ENCODE measurements at regions not wholly inside any gene's neighbourhood (a gene's known extent, or its start where the extent isn't known, plus 50 kb on each side); places are given as distances from the start of the nearest gene placed in this dataset.
"Not testable (repeated sequence)": the region's sequence is repeated elsewhere in the genome, so short reads cannot be mapped to it uniquely, and the experiment has no call there.

DNA sequence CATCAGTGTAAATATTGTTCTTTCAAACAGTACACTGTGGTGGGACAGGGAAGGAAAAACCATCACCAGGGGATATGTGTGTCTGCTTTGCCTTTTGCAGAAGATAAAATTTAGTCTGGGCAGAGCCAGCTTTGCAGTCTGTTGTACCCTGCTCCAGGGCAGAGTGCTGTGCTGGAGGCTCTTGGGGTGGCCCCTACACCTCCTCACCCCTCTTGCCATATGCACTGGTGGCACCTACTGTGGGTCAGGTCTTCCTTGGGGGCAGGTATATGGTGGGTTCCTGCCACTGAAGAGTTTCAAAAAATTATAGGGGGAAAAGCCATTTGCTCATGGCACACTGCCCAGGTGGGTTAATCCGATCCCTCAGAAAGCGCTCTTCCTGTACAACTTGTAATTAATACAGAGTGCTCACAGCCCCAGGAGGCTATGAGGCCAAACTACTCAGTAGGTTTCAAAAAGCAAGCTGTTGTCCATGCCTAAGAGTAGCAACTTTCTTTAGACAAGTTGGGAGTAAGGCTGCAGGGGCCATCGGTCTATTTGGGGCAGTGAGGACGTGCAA, 112.7 kb upstream of the BMPER start:
- no peak for DNase-seq

DNA sequence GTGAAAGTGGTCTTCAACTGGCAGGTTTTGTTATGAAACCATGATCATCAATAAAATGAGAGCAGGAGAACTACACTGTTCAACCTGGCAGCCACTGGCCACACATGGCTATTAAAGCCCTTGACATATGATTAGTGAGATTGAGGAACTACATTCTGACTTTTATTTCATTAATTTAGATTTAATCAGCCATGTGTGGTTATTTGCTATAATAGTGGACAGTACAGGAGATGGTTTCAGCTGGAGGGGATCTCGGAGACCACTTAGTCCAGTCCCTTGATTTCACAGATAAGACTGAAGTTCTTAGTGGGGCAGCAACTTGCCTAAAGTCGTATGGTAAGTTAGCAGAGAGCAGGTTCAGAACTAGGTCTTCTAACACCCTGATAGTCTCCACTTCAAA, 111.7 kb upstream of the BMPER start:
- DNase-seq, result no peak

DNA sequence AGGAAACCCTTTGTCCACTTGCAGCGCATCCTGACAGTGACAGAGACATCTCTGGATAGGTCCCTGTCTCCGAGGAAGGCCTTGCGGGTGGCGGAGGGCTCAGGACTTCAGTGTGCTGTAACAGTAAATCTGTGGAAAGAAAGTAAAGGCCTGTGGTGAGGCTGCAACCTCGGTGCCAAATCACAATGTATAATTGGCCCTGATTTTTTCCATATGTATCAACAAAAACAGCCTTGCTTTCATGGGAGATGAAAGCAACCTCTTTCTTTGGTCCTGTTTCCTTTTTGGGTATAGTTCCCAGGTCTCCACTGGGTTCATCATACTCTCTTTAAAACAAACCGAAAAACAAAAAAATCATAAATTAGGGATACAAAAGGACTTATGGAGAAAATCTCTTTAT, 110.9 kb upstream of the BMPER start:
- DNase-seq, result no peak

DNA sequence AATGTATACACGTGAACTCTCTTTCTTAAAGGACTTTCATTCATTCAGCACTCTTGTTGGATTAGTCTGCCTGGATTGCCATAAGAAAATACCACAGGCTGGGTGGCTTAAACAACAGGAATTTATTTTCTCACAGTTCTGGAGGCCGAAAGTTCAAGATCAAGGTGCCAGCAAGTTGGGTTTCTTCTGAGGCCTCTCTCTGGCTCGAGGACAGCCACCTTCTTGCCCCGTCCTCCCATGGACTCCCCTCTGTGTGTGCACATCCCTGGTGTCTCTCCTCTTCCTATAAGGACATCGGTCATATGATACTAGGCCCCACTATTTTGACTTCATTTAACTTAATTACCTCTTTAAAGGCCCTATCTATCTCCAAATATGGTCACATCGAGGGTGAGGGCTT, 110.4 kb upstream of the BMPER start:
- DNase-seq, result no peak

DNA sequence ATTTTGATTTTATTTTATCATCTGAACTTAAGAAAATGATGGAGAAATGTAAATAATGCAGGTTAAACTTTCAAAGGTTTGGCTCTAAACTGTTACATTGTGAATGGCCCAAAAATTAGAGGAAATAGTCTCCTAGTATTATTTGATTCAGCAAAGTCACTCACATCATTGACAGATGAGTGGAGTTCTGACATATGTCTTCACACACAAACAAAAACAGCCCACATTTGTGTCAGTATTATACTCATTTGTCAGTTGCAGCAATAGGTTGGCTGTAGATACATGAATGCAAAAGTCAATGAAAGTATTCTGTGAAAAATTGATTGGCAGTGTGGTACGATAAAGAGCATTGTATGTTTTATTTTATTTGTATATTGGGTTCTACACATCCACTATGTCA, 108.8 kb upstream of the BMPER start:
- DNase-seq, result no peak

DNA sequence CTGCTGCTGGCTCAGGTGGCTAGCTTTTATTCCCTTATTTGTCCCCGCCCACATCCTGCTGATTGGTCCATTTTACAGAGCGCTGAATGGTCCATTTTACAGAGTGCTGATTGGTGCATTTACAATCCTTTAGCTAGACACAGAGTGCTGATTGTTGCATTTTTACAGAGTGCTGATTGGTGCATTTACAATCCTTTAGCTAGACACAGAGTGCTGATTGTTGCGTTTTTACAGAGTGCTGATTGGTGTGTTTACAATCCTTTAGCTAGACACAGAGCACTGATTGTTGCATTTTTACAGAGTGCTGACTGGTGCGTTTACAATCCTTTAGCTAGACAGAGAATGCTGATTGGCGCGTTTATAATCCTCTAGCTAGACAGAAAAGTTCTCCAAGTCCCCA, 107.8 kb upstream of the BMPER start:
- DNase-seq, result not testable (repeated sequence)

DNA sequence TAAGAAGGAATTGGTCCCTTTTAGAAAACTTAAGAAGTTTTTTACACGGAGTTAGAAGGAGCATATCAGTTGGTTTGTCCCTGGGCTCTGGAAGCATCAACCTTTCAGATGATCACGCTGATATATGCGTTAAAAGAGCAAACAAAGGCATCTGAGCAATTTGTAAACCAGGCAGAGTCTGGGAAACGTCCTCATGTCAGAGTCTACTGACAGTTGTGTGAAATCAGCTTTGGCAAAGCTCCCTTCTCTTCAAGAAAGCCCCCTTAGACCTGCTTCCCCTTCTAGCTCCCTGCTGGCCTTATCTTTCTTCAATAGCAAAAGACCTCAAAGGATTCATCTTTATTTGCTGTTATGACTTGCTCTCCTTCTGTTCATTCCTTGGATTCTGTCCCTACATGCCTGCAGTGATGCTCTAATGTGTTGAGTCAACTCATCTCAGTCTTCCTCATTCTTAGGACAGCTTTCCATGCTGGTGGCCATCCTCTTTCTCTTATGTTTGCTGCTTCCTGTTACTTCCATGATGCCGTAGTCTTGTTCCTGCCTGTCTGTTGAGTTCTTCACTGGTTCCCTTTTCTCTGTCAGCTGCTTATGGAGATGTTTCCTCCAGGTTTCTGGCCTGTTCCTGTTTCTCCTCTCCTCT, 106.5 kb upstream of the BMPER start:
- no peak for DNase-seq

DNA sequence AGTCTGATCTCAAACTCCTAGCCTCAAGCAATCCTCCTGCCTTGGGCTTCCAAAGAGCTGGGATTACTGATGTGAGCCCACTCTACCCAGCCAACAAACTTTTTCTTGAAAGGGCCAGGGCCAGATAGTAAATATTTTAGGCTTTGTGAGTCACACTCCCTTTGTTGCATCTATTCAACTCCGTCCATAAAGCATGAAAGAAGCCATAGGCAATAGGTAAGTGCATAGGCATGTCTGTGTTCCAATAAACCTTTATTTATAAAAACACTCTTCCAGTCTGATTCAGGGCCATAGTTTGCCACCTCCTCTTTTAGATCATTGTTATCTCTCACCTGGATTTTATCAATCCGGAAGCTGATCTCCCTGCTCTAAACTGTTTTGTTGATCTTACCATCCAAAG, 105.6 kb upstream of the BMPER start:
- DNase-seq, result no peak

DNA sequence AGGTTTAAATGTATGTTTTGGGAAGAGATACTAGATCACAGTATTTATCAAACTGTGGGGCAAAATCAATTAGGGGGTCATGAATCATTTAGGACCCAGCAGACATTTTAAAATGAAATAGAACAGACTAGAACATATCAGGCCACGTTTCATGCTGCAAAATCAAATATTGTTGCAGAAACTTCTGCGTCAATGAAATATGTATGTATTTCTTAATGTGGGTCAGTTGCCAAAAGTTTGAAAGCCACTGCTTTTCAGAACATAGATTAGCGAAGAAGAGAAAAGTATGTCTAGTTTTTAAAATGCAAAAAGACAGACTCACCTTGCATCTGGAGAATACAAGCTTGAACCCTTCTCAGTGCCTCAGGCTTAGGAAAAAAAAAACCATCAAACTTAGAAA, 102.7 kb upstream of the BMPER start:
- no peak for DNase-seq

DNA sequence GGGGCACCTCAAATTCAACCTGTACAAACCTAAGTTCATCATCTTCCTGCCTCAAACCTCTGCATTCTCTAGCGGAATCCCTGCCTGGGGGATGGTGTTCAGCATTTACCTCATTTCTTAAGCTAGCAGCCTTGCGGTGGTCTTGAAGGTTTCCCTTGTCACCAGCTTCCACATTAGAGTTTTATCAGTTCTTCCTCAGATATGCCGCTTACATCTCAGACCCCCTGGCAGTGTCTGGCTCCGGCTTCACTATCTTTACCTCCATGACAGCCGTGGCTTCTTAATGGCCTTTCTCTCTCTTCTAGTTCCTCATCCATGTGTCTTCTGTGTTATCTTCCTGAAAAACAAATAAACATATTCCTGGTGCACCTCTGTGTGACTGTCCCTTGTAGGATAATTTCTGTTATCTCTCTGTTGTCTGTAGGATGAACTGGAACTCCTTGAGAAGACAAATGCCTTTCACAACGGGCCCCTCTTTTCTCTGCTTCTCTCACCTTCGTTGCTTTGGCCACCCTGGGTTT, 101.1 kb upstream of the BMPER start:
- no peak for DNase-seq

DNA sequence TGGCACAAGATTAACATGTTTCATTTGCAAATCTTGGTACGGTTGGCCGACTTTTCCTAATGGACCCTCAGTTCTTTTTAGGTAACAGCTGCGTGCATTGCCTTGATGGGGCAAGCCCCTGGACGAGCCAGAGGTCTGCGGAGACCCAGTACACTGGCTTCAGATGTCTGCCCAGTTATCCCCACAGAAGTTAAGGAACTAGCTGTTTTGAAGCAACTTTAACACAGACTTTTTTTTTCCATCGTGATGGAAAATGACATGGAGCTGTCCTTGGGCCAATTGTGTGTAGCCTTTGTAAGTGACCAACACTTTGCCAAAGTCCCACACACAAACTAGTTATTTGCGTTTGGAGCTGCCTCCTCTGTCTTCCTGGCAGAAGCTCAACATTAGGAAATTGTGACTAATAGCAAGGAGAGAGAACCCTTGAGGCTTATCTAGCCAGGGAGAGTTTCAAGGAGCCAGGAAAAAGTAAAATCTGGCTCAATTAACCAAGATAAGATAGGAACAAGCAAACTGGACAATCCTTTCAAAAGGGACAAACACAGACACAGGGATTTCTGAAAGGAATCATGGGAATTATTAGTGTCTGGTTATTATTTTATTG, 99.6 kb upstream of the BMPER start:
- DNase-seq, result no peak

DNA sequence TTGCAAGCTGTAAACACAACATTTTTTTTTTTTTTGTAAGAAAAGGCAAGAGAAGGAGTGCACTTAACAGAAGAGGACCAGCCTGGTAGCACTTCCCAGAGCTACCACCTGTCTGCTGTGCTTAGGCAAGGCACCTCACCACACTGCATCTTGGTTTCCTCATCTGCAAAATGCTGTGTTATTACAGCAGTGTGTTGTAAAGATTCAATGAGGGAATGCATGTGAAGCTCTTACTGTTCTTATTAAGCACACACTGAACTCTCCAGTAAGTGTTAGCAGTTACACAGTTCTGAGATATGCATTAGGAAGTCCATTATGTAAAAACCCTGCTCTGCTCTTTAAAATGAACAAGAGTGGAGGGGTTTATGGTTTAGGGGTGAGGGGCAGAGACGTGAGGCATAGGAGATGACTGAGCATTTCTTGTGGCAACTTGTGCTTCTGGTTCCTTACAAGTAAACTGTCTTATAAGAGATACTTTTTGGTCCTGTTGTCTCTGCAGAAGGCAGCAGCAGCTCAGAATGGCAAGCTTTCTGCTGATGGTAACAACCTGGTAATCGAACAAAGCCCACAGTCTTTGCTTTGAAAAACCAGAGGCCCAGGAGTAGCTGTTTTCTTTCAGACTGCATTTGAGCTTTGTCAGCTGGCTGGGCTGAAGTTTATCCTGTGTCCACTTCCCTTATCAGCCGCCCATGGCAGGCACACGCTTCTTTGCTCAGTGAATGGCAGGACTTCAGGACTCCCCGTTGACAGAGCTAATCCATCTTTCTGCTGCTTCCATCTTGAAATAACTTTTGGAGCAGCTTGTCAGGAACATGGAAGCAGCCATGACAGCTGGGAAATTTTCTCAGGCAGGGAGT, 98.8 kb upstream of the BMPER start:
- DNase-seq, result no peak

DNA sequence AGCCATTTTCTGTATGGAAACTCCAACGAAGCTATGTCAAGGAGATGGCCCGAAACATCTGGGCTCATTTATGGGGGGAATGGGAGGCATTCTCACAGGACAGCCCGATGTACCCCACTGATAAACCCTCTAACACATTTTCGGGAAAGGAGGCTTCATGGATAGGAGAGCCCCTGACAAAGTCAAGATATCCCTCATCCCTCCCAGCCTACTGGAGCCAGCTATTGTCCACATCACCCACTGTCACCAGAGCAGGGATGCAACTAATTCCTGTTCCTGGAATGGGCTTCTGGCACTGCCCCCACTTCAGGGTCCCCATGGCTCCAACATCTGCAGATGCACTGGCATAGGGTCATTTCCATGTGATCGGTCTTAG, 98.2 kb upstream of the BMPER start:
- DNase-seq, result no peak

DNA sequence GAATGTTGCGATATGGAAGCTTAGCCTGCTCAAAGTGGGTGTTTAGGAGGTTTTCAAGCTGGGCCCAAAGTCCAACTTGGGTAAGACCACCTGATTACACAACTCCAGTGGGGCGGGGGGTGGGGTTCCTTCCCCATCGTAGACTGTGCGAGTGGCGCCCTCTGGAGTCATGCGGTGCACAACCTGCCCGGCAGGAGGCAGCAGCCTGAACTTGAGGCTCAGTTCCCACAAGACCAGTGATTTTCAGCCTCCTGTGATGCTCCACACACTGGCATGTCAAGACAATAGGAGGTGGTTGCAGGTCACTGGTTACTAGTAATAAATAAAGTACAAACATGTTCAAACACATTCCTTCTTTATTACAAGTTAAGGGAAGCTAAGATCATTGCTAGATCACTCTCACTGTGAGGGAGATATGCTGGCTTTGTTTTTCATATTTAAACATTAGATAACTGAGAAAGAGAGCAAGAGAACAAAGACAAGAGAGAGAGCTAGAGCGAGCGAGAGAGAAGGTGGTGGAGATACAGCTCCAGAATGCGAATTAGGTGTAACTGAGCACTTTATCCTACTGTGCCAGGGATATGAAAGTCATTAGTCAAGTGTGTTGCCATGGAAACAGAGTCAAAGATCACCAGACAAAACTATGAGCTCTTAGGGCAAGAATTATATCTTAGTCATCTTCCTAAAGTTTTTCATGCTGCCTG, 97.4 kb upstream of the BMPER start:
- no peak for DNase-seq

DNA sequence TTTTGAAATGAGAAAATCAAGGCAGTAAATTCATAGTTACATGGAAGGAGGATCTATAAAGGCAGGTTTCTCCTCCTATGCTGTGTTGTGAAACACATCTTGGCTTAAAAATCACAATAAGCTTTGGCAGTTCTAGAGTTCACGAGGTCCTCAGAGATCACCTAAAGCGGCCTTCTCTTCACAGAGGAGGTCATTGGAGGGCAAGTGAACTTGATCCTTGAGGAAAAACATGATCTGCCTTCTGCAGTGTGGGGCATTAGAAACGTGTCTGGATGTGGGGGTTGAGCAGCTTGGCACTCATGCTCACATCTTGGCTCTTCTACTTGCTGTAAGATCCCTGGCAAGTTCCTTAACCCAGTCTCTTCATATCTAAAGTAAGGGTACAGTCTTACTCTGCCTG, 96.1 kb upstream of the BMPER start:
- DNase-seq, result no peak

DNA sequence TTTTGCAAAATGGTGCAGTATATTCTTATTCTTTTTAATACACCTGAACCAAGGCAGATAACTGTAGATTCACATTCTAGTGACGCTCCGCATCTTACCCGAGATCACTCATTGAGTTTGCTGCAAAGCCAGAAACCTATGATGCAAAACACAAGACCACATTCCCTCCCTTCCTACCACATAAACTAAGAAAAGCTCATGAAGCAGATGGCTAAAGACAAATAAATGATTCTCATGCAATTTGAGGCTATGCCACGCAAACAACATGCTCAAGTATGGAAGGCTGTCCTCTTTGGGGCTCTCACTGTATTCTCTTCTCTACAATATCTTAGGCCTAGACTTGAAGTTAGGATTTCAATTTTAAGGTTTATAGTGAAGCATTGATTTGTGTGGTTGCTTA, 95.0 kb upstream of the BMPER start:
- DNase-seq, result no peak

DNA sequence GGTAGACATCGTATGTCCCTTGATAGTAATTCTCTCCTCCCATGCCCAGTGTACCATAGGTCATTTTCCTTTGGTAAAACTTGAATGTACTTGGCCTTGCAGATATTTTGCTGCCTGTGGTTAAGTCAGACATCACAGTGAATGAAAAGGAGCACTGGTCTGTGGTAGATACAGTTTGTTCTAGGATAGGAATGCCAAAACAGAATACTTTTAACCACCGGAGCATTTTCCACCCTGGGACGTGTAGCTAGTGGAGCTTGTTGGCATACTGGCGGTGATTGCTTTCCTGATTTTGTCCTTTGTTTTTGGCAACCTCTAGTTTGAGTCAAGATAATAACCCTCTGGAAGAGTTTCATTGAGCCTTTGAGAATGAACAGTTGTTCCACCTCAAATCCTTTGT, 92.0 kb upstream of the BMPER start:
- no peak for DNase-seq

DNA sequence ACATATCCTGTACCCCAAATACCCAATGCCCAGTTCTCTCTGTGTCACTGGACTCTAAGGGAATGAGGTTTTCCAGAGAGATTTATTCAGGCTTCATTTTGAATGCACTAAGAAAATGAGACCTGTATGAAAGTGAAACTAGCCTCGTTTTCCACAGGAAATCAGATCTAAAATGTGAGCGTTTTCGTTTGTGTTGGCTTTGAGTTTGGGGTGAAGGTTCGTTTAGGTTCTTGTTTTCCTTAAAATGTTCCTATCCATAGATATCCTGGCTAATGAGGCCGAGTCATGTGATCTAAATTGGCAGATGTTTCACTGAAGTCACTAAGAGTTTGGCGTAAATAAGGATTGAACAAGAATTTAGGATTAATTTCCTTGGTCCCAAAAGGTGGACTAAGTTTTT, 90.9 kb upstream of the BMPER start:
- no peak for DNase-seq

DNA sequence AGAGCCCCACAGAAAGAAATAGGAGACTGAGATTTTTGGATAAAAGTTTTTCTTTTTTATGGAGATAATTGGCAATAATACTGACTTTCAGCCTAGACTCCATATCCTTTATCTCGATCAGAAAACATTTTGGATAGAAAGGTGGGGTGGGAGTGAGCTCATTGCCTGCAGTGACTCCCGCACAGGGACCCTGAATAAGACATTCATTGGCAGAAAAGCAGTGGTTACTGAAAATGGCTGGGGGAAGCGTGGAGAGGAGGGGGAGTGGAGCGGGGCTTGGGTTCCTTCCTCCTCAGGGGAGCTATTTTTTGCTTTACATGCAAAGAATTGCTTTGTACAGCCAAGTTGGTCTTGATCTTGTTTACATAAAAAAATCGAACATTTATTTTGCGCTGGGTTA, 90.4 kb upstream of the BMPER start:
- DNase-seq, result no peak

DNA sequence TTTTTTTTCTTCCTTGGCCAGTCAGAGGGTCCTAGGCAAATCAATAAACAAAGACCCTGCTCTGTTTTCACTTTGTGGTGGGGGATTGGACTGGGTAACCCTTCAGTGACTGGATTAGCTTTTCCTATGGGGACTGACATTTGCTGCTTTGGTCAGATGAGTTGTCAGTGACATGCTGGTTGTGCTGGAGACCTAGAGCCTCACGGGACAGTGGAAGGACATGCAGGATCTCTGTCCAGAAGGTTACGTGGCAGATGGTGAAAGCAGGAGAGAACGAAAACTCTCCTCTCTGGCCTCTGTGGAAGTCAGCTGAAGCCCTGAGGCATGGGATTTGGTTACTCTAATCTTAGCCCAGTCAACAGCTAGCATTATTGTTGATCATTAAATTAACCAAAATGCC, 90.0 kb upstream of the BMPER start:
- no peak for DNase-seq

DNA sequence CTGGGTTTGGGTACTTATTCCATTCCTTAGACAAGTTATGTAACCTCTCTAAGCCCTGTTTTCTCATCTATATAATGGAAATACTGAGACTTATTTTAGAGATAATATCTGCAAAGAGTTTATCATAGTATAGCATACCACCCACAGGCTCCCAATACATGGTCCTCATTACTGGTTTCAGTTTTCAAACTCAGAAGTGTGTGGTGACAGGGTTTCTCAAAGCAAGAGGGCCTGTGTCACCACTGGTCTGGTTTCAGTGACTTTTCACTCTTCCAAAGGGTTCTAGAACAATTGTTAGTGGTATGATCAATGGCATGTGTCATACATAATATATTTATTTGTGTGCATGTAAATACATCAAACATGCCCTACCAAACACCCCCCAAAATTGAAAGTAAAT, 89.2 kb upstream of the BMPER start:
- no peak for DNase-seq

DNA sequence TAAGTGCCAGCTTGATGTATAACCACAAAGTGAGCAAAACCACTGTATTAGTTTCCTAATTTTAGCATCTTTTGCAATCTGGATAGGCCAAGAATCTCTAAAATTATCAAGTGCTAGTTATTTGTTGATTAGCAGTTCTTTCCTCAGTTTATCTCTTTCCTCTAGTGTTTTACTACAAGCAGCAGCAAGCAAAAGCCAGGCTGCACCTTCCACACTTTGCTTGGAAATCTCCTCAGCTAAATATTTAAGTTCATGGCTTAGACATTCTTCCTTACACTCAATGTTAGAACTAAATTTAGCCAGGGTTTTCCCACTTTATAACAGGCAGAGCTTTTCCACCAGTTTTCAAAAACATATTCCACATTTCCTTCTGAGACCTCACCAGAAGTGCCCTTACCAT, 85.7 kb upstream of the BMPER start:
- DNase-seq, result no peak

DNA sequence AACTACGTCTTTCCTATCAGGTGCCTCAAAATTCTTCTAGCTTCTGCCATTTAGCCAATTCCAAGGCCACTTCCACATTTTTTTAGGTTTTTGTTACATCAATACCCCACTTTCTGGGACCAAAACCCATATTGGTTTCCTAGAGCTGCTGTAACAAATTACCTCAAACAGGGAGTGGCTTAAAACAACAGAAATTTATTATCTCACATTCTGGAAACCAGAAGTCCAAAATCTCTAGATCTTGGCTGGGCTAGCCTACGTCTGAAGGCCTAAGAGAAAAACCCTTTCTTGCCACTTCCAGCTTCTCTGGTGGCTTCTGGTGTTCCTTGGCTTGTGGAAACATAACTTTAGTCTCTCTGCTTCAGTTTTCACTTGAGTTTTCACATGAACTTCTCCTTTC, 85.1 kb upstream of the BMPER start:
- DNase-seq, result no peak
